Trophoblast cell (in vitro differentiated cells and primary cell): ENCODE measurements at regions not wholly inside any gene's neighbourhood (a gene's known extent, or its start where the extent isn't known, plus 50 kb on each side); places are given as distances from the start of the nearest gene placed in this dataset.

Experiments
- DNase-seq, 2 donors: peaks; one replicate each; pipeline ENCODE4 v3.0.0-alpha.2; 2016
- H2AFZ ChIP-seq: 2 replicates; pipeline ENCODE4 v1.6.1; 2013; ENCODE audit warnings: low read length, moderate library complexity, mild to moderate bottlenecking; ENCODE audit not compliant: insufficient read depth, poor library complexity
- H2AK5ac ChIP-seq: 2 replicates; pipeline ENCODE4 v1.6.1; 2013; ENCODE audit warnings: mild to moderate bottlenecking, low read length
- H2BK120ac ChIP-seq: 2 replicates; pipeline ENCODE4 v1.6.1; 2013; ENCODE audit warnings: low read length, mild to moderate bottlenecking, moderate library complexity; ENCODE audit not compliant: insufficient read depth, poor library complexity
- H2BK12ac ChIP-seq: 2 replicates; pipeline ENCODE4 v1.6.1; 2013; ENCODE audit warnings: mild to moderate bottlenecking, low read length, moderate library complexity
- H2BK5ac ChIP-seq: 2 replicates; pipeline ENCODE4 v1.6.1; 2013; ENCODE audit warnings: low read length, low read depth, moderate library complexity, mild to moderate bottlenecking; ENCODE audit not compliant: poor library complexity
- H3K14ac ChIP-seq: 2 replicates; pipeline ENCODE4 v1.6.1; 2013; ENCODE audit warnings: mild to moderate bottlenecking, low read length
- H3K18ac ChIP-seq: 2 replicates; pipeline ENCODE4 v1.6.1; 2013; ENCODE audit warnings: mild to moderate bottlenecking, low read length
- H3K23ac ChIP-seq: 2 replicates; pipeline ENCODE4 v1.6.1; 2013; ENCODE audit warnings: low read length
- H3K27ac ChIP-seq: 2 replicates; pipeline ENCODE4 v1.5.1; 2013; ENCODE audit warnings: low read depth, mild to moderate bottlenecking, inconsistent platforms, low read length, moderate library complexity
- H3K27me3 ChIP-seq: 2 replicates; pipeline ENCODE4 v1.6.1; 2013; ENCODE audit warnings: inconsistent platforms, mild to moderate bottlenecking, low read length, moderate library complexity; ENCODE audit not compliant: insufficient read depth
- H3K36me3 ChIP-seq, 2 experiments: 1 replicate in 1 of 2; 2 replicates in 1 of 2; pipeline ENCODE4 v1.6.1; 2013; ENCODE audit warnings: low read length in 2 of 2, mild to moderate bottlenecking in 2 of 2, moderate library complexity in 1 of 2; ENCODE audit not compliant: insufficient read depth in 2 of 2, control insufficient read depth in 1 of 2
- H3K4ac ChIP-seq: 2 replicates; pipeline ENCODE4 v1.6.1; 2013; ENCODE audit warnings: low read depth, mild to moderate bottlenecking, low read length, moderate library complexity
- H3K4me1 ChIP-seq, 2 experiments: 1 replicate in 1 of 2; 2 replicates in 1 of 2; pipeline ENCODE4 v1.6.1; 2013; ENCODE audit warnings: low read length in 2 of 2, mild to moderate bottlenecking in 2 of 2, moderate library complexity in 1 of 2; ENCODE audit not compliant: insufficient read depth in 2 of 2, control insufficient read depth in 1 of 2
- H3K4me2 ChIP-seq: 2 replicates; pipeline ENCODE4 v1.6.1; 2013; ENCODE audit warnings: inconsistent platforms, mild to moderate bottlenecking, low read length, moderate library complexity
- H3K4me3 ChIP-seq: 2 replicates; pipeline ENCODE4 v1.5.1; 2013; ENCODE audit warnings: mild to moderate bottlenecking, low read depth, low read length, inconsistent platforms
- H3K79me1 ChIP-seq: one replicate; pipeline ENCODE4 v1.6.1; 2013; ENCODE audit warnings: low read length
- H3K79me2 ChIP-seq: 2 replicates; pipeline ENCODE4 v1.6.1; 2013; ENCODE audit warnings: low read length, mild to moderate bottlenecking; ENCODE audit not compliant: control insufficient read depth, insufficient read depth, poor library complexity
- H3K9ac ChIP-seq: 2 replicates; pipeline ENCODE4 v1.6.1; 2013; ENCODE audit warnings: mild to moderate bottlenecking, low read length
- H3K9me3 ChIP-seq: 2 replicates; pipeline ENCODE4 v1.6.1; 2013; ENCODE audit warnings: low read depth, mild to moderate bottlenecking, control low read depth, inconsistent platforms, low read length; ENCODE audit not compliant: insufficient read depth
- H4K12ac ChIP-seq: 2 replicates; pipeline ENCODE4 v1.6.1; 2013; ENCODE audit warnings: low read depth, mild to moderate bottlenecking, low read length, moderate library complexity
- H4K8ac ChIP-seq: 2 replicates; pipeline ENCODE4 v1.6.1; 2013; ENCODE audit warnings: low read depth, mild to moderate bottlenecking, low read length, moderate library complexity
- H4K91ac ChIP-seq: one replicate; pipeline ENCODE4 v1.6.1; 2013; ENCODE audit warnings: low read depth, mild to moderate bottlenecking, low read length, moderate library complexity
- WGBS: extraction: QIAGEN DNeasy Blood & Tissue Kit; methylation state at CpG from one replicate; pipeline ENCODE4 v1.1.7; 2013; ENCODE audit warnings: missing lambda C conversion rate; ENCODE audit not compliant: insufficient read length, insufficient coverage; ENCODE audit errors: extremely low coverage; 5-methylcytosine and 5-hydroxymethylcytosine counted together

DNA sequence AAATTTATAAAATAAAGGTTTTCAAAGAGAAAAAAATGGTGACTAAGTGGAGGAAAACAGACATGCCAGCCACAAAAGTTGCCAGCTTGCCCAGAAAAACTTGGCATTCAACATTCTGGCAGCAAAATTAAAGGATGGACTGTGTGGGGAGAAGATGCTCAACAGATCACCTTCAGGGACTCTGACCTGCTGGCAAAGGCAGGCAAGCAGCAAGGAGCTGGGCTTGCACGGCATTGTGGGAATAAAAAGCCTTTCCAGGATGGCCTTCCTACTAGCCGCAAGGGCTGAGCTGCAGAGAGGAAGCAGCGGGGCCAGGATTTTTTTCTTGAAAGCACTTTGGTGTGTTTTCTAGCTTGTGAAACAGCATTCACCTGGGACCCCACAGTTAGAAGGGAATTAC is 101.9 kb upstream of the CACNA2D3 start:
- Histone ChIP-seq H2BK120ac (no peak overlapping the region), H2BK12ac (no peak overlapping the region), H3K4me3 (no peak overlapping the region), H3K4me1 (no peaks in the 10 kb centered on the region), H2AFZ (no peak overlapping the region), H4K12ac (no peak overlapping the region), H3K27me3 (no peaks in the 10 kb centered on the region), H3K79me1 (no peaks in the 10 kb centered on the region), H3K4me2 (no peak overlapping the region), H3K4ac (no peak overlapping the region), H2AK5ac (no peak overlapping the region), H2BK5ac (no peak overlapping the region), H3K9me3 (peaks cover 1% of the 10 kb centered on the region), H3K18ac (no peak overlapping the region), H3K27ac (no peak overlapping the region), H3K79me2 (no peaks in the 10 kb centered on the region), H3K14ac (no peak overlapping the region), H4K8ac (no peak overlapping the region), H3K9ac (no peak overlapping the region), H4K91ac (no peak overlapping the region), H3K23ac (no peak overlapping the region), H3K36me3 (no peaks in the 10 kb centered on the region)
- no CpG with 5 or more reads among the region's 3 CpGs for WGBS
- DNase-seq: no peak

DNA sequence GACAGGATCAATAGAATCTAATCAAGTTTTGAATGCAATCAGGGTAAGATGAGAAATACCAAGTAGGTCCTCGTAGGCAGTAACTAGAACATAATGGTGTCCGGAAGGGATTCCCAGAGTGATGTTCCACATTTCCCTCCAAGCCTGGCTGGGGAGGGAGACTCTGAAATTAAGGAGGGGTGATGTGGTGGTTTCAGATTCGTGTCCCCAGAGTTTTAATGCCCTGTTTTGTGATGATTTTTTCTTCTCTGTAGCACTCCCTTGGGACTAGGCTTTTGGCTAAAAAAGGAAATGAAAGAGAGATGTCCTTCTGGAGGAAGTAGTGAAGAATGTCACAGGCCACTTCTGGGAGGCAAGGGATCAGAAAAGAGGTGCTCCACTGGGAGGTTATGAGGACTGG is 108.3 kb upstream of the CACNA2D3 start:
- WGBS: no CpG with 5 or more reads among the region's 3 CpGs

DNA sequence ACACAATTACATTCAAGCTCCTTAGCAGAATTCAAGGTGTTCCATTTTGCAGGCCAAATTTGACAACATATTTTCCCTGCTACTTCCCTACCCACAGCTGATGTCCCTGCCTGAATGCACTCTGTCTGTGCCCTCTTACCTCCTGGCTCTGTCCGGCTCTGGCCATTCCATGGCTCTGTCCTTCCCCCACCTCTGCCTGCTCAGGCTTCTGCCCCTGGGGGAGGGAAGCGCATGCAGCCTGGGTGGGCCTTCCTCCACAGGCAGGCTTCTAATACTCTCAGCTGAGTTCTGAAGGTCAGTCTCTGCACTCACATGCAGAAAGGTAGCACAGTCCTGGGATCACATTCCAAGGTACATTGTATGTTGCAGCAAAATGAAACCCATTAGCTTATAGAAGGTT is 113.6 kb upstream of the CACNA2D3 start:
- H3K18ac ChIP-seq: no peak overlapping the region
- H3K23ac ChIP-seq: no peak overlapping the region
- H3K4me2 ChIP-seq: peak overlapping the region; percentile 2
- no peak overlapping the region for H2AFZ ChIP-seq
- no peak overlapping the region for H3K4me3 ChIP-seq
- H3K4me1 ChIP-seq: peaks cover 4 to 7% of the 10 kb centered on the region in 2 experiments
- H4K8ac ChIP-seq: no peak overlapping the region
- no peaks in the 10 kb centered on the region for H3K36me3 ChIP-seq
- no peak overlapping the region for H3K14ac ChIP-seq
- H3K9ac ChIP-seq: no peak overlapping the region
- no peak overlapping the region for H4K12ac ChIP-seq
- no peak overlapping the region for H2BK12ac ChIP-seq
- no peak overlapping the region for H2AK5ac ChIP-seq
- no peak overlapping the region for H3K4ac ChIP-seq
- H3K27me3 ChIP-seq: no peaks in the 10 kb centered on the region
- no peak for DNase-seq
- H3K79me2 ChIP-seq: no peaks in the 10 kb centered on the region
- H3K27ac ChIP-seq: no peak overlapping the region
- no peak overlapping the region for H2BK5ac ChIP-seq
- H4K91ac ChIP-seq: no peak overlapping the region
- H3K79me1 ChIP-seq: no peaks in the 10 kb centered on the region
- H3K9me3 ChIP-seq: no peaks in the 10 kb centered on the region
- WGBS: no CpG with 5 or more reads among the region's 2 CpGs
- no peak overlapping the region for H2BK120ac ChIP-seq

More for the DNA sequence above, 108.3 kb upstream of the CACNA2D3 start:
- Histone ChIP-seq H3K9me3 (no peaks in the 10 kb centered on the region), H3K14ac (no peak overlapping the region), H2BK5ac (no peak overlapping the region), H3K4me2 (no peak overlapping the region), H2AK5ac (no peak overlapping the region), H3K4me3 (no peak overlapping the region), H4K91ac (no peak overlapping the region), H3K36me3 (no peaks in the 10 kb centered on the region), H2AFZ (no peak overlapping the region), H3K79me1 (peaks cover 1% of the 10 kb centered on the region), H4K8ac (no peak overlapping the region), H2BK12ac (no peak overlapping the region), H2BK120ac (no peak overlapping the region), H3K79me2 (no peaks in the 10 kb centered on the region), H3K4ac (no peak overlapping the region), H3K4me1 (peaks cover 0 to 4% of the 10 kb centered on the region in 2 experiments), H4K12ac (no peak overlapping the region), H3K18ac (no peak overlapping the region), H3K9ac (no peak overlapping the region), H3K27me3 (no peaks in the 10 kb centered on the region), H3K23ac (no peak overlapping the region), H3K27ac (no peak overlapping the region)
- no peak for DNase-seq

DNA sequence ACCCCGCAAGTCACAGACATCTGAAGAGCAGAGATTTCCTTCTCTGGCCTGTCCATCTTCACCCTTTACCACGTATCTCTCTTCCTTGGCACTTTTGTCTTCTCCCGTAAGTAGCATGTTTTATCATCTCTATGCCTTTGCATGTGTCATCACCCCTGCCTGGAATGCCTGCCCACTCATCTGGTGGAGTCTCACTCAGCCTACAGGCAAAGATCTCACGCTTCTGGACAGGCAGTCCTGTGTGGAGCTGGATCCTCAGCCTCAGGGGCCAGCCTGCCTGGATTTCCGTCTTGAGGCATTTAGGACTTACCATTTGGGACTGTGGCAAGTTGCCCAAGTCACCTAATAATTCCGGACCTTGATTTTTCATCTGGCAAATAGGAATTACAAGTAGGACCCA is 114.3 kb upstream of the CACNA2D3 start:
- Histone ChIP-seq H3K4me3 (no peak overlapping the region), H3K4ac (no peak overlapping the region)

More for the DNA sequence above, 114.3 kb upstream of the CACNA2D3 start:
- Histone ChIP-seq H2AFZ (no peak overlapping the region), H3K79me2 (no peaks in the 10 kb centered on the region), H3K27ac (no peak overlapping the region), H4K91ac (no peak overlapping the region), H3K9me3 (no peaks in the 10 kb centered on the region), H3K4me1 (peaks cover 4 to 7% of the 10 kb centered on the region in 2 experiments), H3K18ac (no peak overlapping the region), H3K23ac (no peak overlapping the region), H3K27me3 (no peaks in the 10 kb centered on the region), H3K14ac (no peak overlapping the region), H2BK12ac (no peak overlapping the region), H3K79me1 (no peaks in the 10 kb centered on the region), H2BK120ac (no peak overlapping the region), H4K12ac (no peak overlapping the region), H4K8ac (no peak overlapping the region), H3K9ac (no peak overlapping the region), H3K4me2 (no peak overlapping the region), H2BK5ac (no peak overlapping the region), H2AK5ac (no peak overlapping the region), H3K36me3 (no peaks in the 10 kb centered on the region)
- DNase-seq: peak; percentile 34 to 56
- no CpG with 5 or more reads among the region's 6 CpGs for WGBS
